ENCODE measurements at regions not wholly inside any gene's neighbourhood (a gene's known extent, or its start where the extent isn't known, plus 50 kb on each side); places are given as distances from the start of the nearest gene placed in this dataset.

- Histone ChIP-seq H3K4me1 (replicated peaks in 1 of 4; ENCODE audit: control insufficient read depth in 3 of 4, insufficient read depth in 4 of 4, low read length in 3 of 4) (peaks cover under 1 to 2% (median under 1%) of the 10 kb centered on the region in 4 experiments; a peak in 5 of 7 replicates), H3K56ac (replicated peaks; ENCODE audit: insufficient read length, low read depth, low read length) (no peak overlapping the region), H3K18ac (ENCODE audit: extremely low read depth, low read length) (no peak overlapping the region), H4K20me1 (replicated peaks in 1 of 2; ENCODE audit: control insufficient read depth in 1 of 2, insufficient read depth in 2 of 2, low read length in 2 of 2) (no peaks in the 10 kb centered on the region), H3K23me2 (ENCODE audit: low read depth, low read length) (no peaks in the 10 kb centered on the region), H3K27me3 (replicated peaks in 1 of 4; ENCODE audit: control insufficient read depth in 3 of 4, extremely low read depth in 1 of 4, insufficient read depth in 3 of 4, low read length in 3 of 4) (no peaks in the 10 kb centered on the region), H3K27ac (ENCODE audit: low read depth, low read length) (no peak overlapping the region), H4K91ac (replicated peaks; ENCODE audit: insufficient read length, low read length) (no peak overlapping the region), H2BK15ac (ENCODE audit: low read length) (no peak overlapping the region), H3K79me2 (ENCODE audit: control insufficient read depth in 1 of 2, insufficient read depth in 2 of 2, low read length in 2 of 2) (no peaks in the 10 kb centered on the region), H3K9me3 (ENCODE audit: insufficient read depth in 2 of 2, low read depth in 1 of 2, low read length in 1 of 2) (no peaks in the 10 kb centered on the region), H2BK20ac (ENCODE audit: low read length) (no peak overlapping the region), H2AK5ac (ENCODE audit: low read depth, low read length) (no peak overlapping the region), H2BK120ac (replicated peaks; ENCODE audit: low read depth, low read length) (no peak overlapping the region), H2BK5ac (ENCODE audit: low read depth, low read length) (no peak overlapping the region), H2AFZ (ENCODE audit: low read length) (no peak overlapping the region), H3K9ac (replicated peaks in 1 of 4; ENCODE audit: extremely low read depth in 1 of 4, low read depth in 3 of 4, low read length in 3 of 4) (no peak overlapping the region), H3K23ac (ENCODE audit: insufficient read length) (no peak overlapping the region), H4K8ac (ENCODE audit: extremely low read depth, insufficient read depth, low read length) (no peak overlapping the region), H3K4ac (replicated peaks; ENCODE audit: insufficient read length, low read depth, low read length) (no peak overlapping the region), H3K36me3 (ENCODE audit: control insufficient read depth in 2 of 4, insufficient read depth in 4 of 4, low read length in 3 of 4) (no peaks in the 10 kb centered on the region), H3K14ac (ENCODE audit: insufficient read length) (no peak overlapping the region), H3K4me3 (ENCODE audit: extremely low read depth in 1 of 4, insufficient read depth in 2 of 4, low read depth in 3 of 4, low read length in 4 of 4) (no peak overlapping the region), H3K4me2 (ENCODE audit: insufficient read depth in 1 of 2, low read depth in 2 of 2, low read length in 2 of 2) (no peak overlapping the region), H3K79me1 (ENCODE audit: low read depth, low read length) (no peaks in the 10 kb centered on the region), H4K5ac (ENCODE audit: insufficient read length, low read depth, low read length) (no peak overlapping the region), H2BK12ac (ENCODE audit: low read depth, low read length) (no peak overlapping the region)
- 88% methylated on average over 3 of the region's 3 CpGs; no CpG with 5 or more reads in 1 of the 2 experiments for WGBS, 2 experiments (ENCODE audit: extremely low coverage in 1 of 2, insufficient coverage in 1 of 2, insufficient read length in 1 of 2, insufficient replicate concordance in 2 of 2, low coverage in 1 of 2, low lambda C conversion rate in 2 of 2, missing lambda C conversion rate in 1 of 2)
- FAIRE-seq (no peak), DNase-seq (ENCODE audit: low read depth in 1 of 2, low spot score in 2 of 2) (no peak)
- ChIA-PET CTCF (ENCODE audit: partially characterized antibody) (interaction anchor here (0.7 to 1.5 kb wide), 5 partner anchors 23 to 80 kb away, joined by 3 read pairs; no protein-coding TSS in a partner anchor), POLR2A (ENCODE audit: partially characterized antibody) (interaction anchor here (1.1 kb wide), 1 partner anchor 9 kb away, joined by 3 read pairs; no protein-coding TSS in a partner anchor)
- TF ChIP-seq CBX5 (IDR thresholded peaks at IDR 0.05; ENCODE audit: low read depth, low read length) (no peak), HDAC6 (IDR thresholded peaks at IDR 0.05; ENCODE audit: low read depth, low read length) (no peak)
Observed at GRCh38 chr13:43986421-43986981, 106.8 kb downstream of the LACC1 start.
